Medulla oblongata (tissue), 1 donor: ENCODE measurements at regions not wholly inside any gene's neighbourhood (a gene's known extent, or its start where the extent isn't known, plus 50 kb on each side); places are given as distances from the start of the nearest gene placed in this dataset.
"Not testable (repeated sequence)": the region's sequence is repeated elsewhere in the genome, so short reads cannot be mapped to it uniquely, and the experiment has no call there.

Experiments used
- DNase-seq: peaks from one replicate; pipeline ENCODE4 v3.0.0-alpha.2; 2015; ENCODE audit errors: extremely low spot score

GRCh38 chr3:106303766-106304165 is 435.0 kb upstream of the CBLB start:
- DNase-seq: no peak

GRCh38 chr3:106305127-106305526 is 436.3 kb upstream of the CBLB start:
- DNase-seq: no peak

GRCh38 chr3:106305882-106306435 is 437.1 kb upstream of the CBLB start:
- no peak for DNase-seq

DNA sequence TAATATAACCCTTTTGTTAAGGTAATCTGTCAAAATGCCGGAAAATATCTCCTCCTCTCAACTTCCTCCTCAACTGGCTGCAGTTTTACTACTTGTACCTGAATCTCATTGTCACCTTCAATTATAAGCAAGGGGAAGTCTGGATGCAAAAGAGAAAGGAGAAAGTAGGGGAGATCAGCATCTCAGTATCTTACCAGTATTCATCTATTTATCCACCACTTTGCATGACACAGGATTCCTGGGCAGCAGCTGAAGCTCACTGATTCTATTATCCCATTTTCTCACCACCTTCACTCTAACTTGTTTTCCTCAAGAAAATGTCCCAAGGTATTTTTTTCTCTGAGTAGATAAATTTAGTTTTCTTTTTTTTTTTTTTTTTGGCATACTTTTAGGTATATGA is 440.5 kb upstream of the CBLB start:
- no peak for DNase-seq

DNA sequence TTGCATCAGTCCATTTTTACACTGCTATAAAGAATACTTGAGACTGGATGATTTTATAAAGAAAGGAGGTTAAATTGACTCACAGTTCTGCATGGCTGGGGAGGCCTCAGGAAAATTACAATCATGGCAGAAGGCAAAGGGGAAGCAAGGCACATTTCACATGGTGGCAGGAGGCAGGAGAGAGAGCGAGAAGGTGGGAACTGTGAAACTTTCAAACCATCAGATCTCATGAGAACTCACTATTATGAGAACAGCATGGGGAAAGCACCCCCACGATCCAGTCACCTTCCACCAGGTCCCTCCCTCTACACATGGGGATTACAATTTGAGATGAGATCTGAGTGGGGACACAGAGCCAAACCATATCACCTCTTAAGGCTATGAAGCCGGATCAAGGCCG is 441.0 kb upstream of the CBLB start:
- DNase-seq: not testable (repeated sequence)

DNA sequence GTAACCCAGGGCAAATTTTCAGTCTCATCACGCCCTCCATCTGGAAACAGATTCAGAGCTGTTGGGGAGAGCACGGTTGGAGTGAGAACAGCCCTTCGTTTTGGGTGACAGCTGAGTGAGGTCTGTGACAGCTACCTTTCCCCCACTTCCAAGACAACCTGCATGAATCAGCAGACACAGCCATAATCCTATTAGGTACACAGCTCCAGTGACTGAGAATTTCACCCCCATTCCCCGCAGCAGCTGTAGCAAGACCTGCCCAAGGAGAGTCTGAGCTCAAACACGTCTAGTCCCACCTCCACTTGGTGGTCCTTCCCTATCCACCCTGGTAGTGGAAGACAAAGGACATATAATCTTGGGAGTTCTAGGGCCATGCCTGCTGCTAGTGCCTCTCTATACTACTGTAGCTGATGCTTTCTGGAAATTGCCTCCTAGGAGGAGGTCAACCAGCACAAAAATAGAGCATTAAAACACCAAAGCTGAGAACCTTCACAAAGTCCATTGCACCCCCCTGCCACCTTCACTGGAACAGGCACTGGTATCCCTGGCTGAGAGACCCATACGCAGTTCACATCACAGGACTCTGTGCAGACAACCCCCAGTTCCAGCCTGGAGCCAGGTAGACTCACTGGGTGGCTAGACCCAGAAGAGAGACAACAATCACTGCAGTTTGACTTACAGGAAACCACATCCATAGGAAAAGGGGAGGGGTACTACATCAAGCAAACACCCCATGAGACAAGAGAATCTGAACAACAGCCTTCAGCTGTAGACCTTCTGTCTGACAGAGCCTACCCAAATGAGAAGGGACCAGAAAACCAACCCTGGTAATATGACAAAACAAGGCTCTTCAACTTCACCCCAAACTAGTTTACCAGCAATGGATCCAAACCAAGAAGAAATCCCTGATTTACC is 448.6 kb upstream of the CBLB start:
- DNase-seq: no peak

DNA sequence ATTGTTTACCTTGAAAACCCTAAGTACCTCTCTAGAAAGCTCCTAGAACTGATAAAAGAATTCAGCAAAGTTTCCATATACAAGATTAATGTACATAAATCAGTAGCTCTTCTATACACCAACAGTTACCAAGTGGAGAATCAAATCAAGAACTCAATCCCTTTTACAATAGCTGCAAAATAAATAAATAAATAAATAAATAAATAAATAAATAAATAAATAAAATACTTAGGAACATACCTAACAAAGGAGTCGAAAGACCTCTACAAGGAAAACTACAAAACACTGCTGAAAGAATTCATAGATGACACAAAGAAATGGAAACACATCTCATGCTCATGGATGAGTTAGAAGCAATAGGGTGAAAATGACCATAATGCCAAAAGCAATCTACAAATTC is 452.6 kb upstream of the CBLB start:
- not testable (repeated sequence) for DNase-seq

DNA sequence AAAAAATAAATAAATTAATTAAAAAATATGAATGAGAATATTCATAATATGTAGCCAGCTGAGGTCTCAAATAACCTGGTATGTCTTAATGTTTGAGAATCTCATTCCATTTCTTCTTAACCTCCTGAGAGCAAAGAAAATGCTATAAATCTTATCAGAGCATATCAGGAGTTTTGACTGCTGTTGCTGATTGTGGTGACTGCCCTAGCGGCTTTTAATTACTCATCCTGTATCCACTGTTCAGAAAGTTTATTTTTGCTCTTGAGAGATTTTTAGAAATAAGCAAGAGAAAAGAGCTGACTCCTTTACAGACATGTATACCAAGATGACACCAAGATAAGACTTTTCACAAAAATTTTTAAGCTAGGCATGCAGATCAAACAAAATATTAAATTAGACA is 454.8 kb upstream of the CBLB start:
- no peak for DNase-seq

- no peak for DNase-seq
These were observed 458.3 kb upstream of the CBLB start for GRCh38 chr3:106326941-106327695.

DNA sequence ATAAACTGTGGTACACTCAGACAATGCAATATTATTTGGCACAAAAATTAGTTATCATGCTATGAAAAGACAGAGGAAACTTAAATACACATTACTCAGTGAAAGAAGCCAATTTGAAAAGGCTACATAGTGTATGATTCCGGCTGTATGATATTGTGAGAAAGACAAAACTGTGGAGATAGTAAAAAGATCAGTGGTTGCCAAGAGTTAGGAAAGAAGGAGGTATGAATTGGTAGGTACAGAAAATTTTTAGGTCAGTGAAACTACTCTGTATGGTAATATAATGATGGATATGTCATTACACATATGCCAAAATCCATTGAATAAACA is 458.8 kb upstream of the CBLB start:
- no peak for DNase-seq

DNA sequence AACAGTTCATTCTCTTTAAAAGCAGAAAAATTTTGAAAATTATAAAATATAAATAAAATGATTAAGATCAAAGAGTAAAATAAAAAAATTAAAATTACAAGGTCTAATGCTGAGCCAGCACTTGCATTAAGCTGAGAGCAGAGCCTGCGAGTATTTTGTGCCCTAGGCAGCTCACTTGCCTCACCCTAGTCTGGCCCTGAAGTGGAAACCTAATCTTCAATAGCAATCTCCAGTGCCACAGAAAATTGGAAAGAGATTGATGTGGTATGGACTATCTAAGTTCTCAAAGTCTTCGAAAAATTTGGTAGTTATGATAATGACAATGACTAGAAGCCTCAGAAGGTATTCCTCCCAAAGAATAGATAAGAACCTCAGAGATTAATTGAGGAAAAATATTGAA is 459.4 kb upstream of the CBLB start:
- DNase-seq: no peak

GRCh38 chr3:106329521-106329920 is 460.7 kb upstream of the CBLB start:
- no peak for DNase-seq

DNA sequence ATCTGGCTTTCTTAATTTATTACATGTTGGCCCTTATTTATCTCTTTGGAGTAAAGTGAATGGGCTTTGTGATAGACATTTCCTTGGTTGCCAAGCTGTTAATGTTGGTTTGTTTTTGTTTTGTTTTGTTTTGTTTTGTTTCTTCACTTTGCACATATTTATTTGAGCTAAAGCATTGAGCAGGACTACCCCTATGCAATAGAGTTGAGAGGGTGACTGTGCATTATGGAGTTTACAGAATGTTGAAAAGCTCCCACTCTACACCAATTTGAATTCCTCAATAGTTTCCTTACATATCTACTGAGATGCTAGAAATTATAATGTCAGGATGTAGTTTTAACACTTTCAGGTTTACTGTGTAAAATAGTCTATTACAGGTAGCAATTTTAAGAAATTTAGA is 462.8 kb upstream of the CBLB start:
- no peak for DNase-seq

DNA sequence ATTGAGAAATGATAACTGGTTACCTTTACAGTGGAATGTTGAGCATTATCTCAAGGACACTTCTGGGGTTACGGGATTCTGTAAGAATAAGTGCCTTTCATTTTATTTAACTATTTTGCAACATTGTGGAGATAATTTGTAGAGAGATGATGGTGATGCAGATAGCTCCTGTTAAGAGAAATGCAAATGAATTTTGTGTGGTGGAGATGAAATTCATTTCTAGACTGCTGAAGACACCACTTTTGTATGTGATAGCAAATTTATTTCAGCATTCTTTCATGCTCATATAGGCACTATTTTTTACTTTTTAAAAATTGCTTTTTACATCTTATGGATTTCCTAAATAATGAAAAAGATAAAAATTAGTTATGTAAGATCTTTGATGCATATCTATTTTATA is 463.3 kb upstream of the CBLB start:
- DNase-seq: no peak

DNA sequence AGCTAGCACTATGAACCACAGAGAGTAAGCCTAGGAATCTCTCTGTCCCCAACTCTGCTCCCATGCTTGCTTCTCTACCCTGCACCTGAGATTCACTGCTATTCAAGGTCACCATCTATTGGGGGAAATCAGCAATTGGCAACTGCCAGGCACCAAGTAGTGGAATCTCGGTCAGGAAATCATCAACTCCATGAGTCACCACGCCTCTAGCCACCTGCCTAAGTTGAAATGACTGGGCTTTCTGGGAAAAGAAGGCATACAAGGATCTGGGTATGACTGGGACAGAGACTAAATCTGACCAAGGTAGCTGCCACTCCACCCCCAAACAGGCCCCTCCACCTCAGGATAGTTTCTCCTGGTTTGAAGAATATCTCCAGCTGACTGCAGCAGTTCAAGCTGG is 464.1 kb upstream of the CBLB start:
- no peak for DNase-seq

GRCh38 chr3:106333911-106334618 is 465.3 kb upstream of the CBLB start:
- DNase-seq: no peak

DNA sequence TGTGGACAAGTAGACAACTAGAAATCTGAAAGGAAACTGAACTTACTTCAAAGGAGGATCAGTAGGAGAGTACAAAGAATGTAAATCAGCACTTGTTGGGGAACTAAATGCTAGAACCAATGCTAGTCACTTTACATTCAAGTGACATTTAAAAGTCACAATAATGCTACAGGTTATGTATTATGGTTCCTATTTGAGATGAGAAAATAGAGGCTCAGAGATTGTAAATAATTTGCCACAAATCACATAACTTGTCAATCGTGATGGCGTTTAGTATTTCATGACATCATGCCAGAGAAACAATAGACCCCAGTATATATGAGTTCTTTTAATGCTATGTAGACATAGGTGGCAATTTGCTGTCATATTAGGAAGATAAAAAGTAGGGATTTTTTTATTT is 467.8 kb upstream of the CBLB start:
- DNase-seq: no peak

DNA sequence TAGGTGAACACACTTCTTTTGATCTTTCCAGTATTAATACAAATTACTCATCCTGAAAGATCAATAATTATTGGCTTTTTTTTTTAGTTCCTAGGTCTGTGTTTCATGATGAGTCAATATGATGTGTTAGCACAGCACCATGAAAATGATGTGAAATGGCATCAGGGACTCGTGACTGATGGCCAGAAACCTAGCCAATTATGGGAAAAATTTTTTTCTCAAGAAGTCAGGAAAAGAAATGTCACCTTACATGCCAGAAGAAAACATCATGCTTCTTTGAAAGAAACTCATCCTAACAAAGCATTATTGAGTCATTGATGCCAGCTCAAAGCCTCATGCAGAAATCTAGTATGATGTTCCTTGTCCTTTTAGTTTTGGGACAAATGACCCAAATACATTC is 468.3 kb upstream of the CBLB start:
- no peak for DNase-seq

DNA sequence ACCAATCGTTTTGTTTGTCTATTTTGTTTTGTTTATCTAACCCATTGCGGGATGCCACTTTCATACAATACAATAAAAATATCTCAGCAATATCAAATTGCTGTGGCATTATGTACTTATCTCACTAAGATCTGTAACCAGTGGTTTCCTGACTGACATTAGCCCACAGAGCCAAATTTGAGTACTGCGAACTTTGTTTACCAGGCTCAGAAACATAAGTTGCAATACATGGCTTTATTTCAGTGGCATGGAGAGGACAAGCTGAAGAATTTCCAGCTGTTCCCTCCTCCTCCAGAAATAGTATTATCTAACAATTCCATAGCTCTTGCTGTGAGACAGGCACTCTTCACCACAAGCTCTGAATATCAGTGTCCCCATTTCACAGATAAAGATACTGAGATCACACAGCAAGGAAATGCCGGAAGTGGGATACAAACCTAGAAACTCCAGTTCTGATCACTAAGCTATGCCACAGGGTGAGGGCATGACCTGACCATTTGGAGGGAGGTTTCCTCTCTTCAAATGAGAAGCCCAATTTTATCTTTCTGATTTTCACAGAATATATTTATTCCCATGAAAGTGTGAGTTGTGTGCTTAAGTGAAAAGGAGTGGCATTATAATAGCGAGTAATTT is 469.9 kb upstream of the CBLB start:
- DNase-seq: no peak

GRCh38 chr3:106339551-106339950 is 470.7 kb upstream of the CBLB start:
- no peak for DNase-seq

GRCh38 chr3:106341087-106341486 is 472.3 kb upstream of the CBLB start:
- no peak for DNase-seq
